CD14-positive monocyte (primary cell): ENCODE measurements at regions not wholly inside any gene's neighbourhood (a gene's known extent, or its start where the extent isn't known, plus 50 kb on each side); places are given as distances from the start of the nearest gene placed in this dataset.

ENCODE experiments used
- DNase-seq, 3 donors: peaks; one replicate each; pipeline ENCODE4 v3.0.0-alpha.2; 2011 to 2022
- H2AFZ ChIP-seq: 2 replicates; pipeline ENCODE4 v1.6.0; 2012; ENCODE audit warnings: mild to moderate bottlenecking, low read depth, low read length, inconsistent platforms; ENCODE audit not compliant: insufficient read depth, poor library complexity, severe bottlenecking
- H3K27ac ChIP-seq, 2 donors: 1 replicate in 1 of 2; 2 replicates in 1 of 2; pipeline ENCODE4 v1.5.1; 2012 to 2013; ENCODE audit warnings: low read length in 2 of 2, control low read depth in 1 of 2, inconsistent platforms in 1 of 2, low read depth in 1 of 2, mild to moderate bottlenecking in 1 of 2
- H3K27me3 ChIP-seq, 2 donors: one replicate each; pipeline versions ENCODE4 v1.6.0 to v1.6.1; 2011 to 2013; ENCODE audit warnings: low read length in 2 of 2; ENCODE audit not compliant: control insufficient read depth in 2 of 2, insufficient read depth in 2 of 2
- H3K36me3 ChIP-seq, 2 donors: replicated peaks in 1 of 2; 1 replicate in 1 of 2; 2 replicates in 1 of 2; pipeline versions ENCODE4 v1.5.1 to v1.6.1; 2012 to 2013; ENCODE audit warnings: low read length in 2 of 2, control low read depth in 1 of 2, inconsistent platforms in 1 of 2, mild to moderate bottlenecking in 1 of 2; ENCODE audit not compliant: insufficient read depth in 2 of 2, control insufficient read depth in 1 of 2
- H3K4me1 ChIP-seq, 2 donors: 1 replicate in 1 of 2; 2 replicates in 1 of 2; pipeline versions ENCODE4 v1.5.1 to v1.6.1; 2012 to 2013; ENCODE audit warnings: low read length in 2 of 2, control low read depth in 1 of 2, inconsistent platforms in 1 of 2, mild to moderate bottlenecking in 1 of 2, moderate library complexity in 1 of 2; ENCODE audit not compliant: insufficient read depth in 2 of 2, control insufficient read depth in 1 of 2
- H3K4me2 ChIP-seq: replicated peaks from 2 replicates; pipeline ENCODE3; 2012; ENCODE audit warnings: low read length, moderate library complexity, mild to moderate bottlenecking; ENCODE audit not compliant: poor library complexity, severe bottlenecking; ENCODE audit errors: extremely low read depth
- H3K4me3 ChIP-seq, 3 experiments: fragments of 200-600 bp in 1 of 3; sonication (generic) in 1 of 3; replicated peaks in 1 of 3; 1 replicate in 2 of 3; 2 replicates in 1 of 3; pipeline ENCODE4 v1.5.1; 2011 to 2013; ENCODE audit warnings: low read length in 3 of 3, mild to moderate bottlenecking in 3 of 3, control low read depth in 2 of 3, low read depth in 2 of 3, inconsistent platforms in 1 of 3, moderate library complexity in 1 of 3
- H3K79me2 ChIP-seq: 2 replicates; pipeline ENCODE4 v1.6.0; 2012; ENCODE audit warnings: mild to moderate bottlenecking, control low read depth, inconsistent platforms, low read length, moderate library complexity; ENCODE audit not compliant: insufficient read depth
- H3K9ac ChIP-seq: 2 replicates; pipeline ENCODE4 v1.6.0; 2017; ENCODE audit warnings: low read length, mild to moderate bottlenecking; ENCODE audit not compliant: insufficient read depth, poor library complexity, severe bottlenecking
- H3K9me3 ChIP-seq, 2 donors: replicated peaks in 1 of 2; 1 replicate in 1 of 2; 2 replicates in 1 of 2; pipeline versions ENCODE4 v1.5.1 to v1.6.1; 2012 to 2013; ENCODE audit warnings: low read length in 2 of 2, control low read depth in 1 of 2; ENCODE audit not compliant: control insufficient read depth in 1 of 2, insufficient read depth in 1 of 2
- H4K20me1 ChIP-seq: 2 replicates; pipeline ENCODE4 v1.6.0; 2012; ENCODE audit warnings: mild to moderate bottlenecking, low read length, control low read depth, moderate library complexity; ENCODE audit not compliant: insufficient read depth
- H3K27ac Mint-ChIP-seq, 7 donors: one replicate each; pipeline ENCODE4 v1.8.0; 2020; ENCODE audit warnings: mild to moderate bottlenecking in 7 of 7, mixed read lengths in 7 of 7, moderate library complexity in 6 of 7, inconsistent platforms in 2 of 7
- H3K27me3 Mint-ChIP-seq, 3 donors: one replicate each; pipeline ENCODE4 v1.8.0; 2021 to 2022; ENCODE audit warnings: low read depth in 3 of 3, mild to moderate bottlenecking in 3 of 3, mixed read lengths in 3 of 3, moderate library complexity in 3 of 3, inconsistent platforms in 1 of 3
- H3K36me3 Mint-ChIP-seq, 2 donors: one replicate each; pipeline ENCODE4 v1.8.0; 2020; ENCODE audit warnings: mixed read lengths in 2 of 2, inconsistent platforms in 1 of 2, mild to moderate bottlenecking in 1 of 2
- H3K4me1 Mint-ChIP-seq: one replicate; pipeline ENCODE4 v1.8.0; 2020; ENCODE audit warnings: mild to moderate bottlenecking, mixed read lengths
- H3K4me3 Mint-ChIP-seq, 2 donors: one replicate each; pipeline ENCODE4 v1.8.0; 2020; ENCODE audit warnings: mild to moderate bottlenecking in 2 of 2, mixed read lengths in 2 of 2, moderate library complexity in 1 of 2
- H3K9me3 Mint-ChIP-seq, 7 donors: one replicate each; pipeline ENCODE4 v1.8.0; 2020 to 2022; ENCODE audit warnings: mixed read lengths in 7 of 7, mild to moderate bottlenecking in 6 of 7, moderate library complexity in 6 of 7, inconsistent platforms in 2 of 7
- CTCF ChIP-seq: fragments of 200-600 bp; IDR thresholded peaks from one replicate; pipeline ENCODE4 v1.8.0; 2022; ENCODE audit warnings: antibody characterized with exemption, mild to moderate bottlenecking
- WGBS: methylation state at CpG from one replicate; pipeline ENCODE4 v1.1.5; 2013; ENCODE audit warnings: missing lambda C conversion rate; ENCODE audit not compliant: insufficient coverage; 5-methylcytosine and 5-hydroxymethylcytosine counted together
- intact Hi-C, 2 donors: fragments of 100-400 bp; cut with micrococcal nuclease; formaldehyde crosslinking; loops; one replicate each; pipeline versions ENCODE4 v1.15.0 to v1.15.1; 2023

GRCh38 chr17:79316805-79317204 lies 242.2 kb downstream of the ENGASE start:
- peaks cover 0 to 3% (median 0%) of the 10 kb centered on the region in 7 donors for H3K9me3 Mint-ChIP-seq
- H3K4me1 Mint-ChIP-seq, result no peaks in the 10 kb centered on the region
- WGBS, result 57% methylated on average over 4 of the region's 6 CpGs
- H3K36me3 Mint-ChIP-seq, result no peaks in the 10 kb centered on the region
- H3K4me2 ChIP-seq, result no peak overlapping the region
- no peaks in the 10 kb centered on the region for H3K36me3 ChIP-seq
- no peaks in the 10 kb centered on the region for H3K9me3 ChIP-seq
- H3K4me3 ChIP-seq, result no peak overlapping the region
- H3K9ac ChIP-seq, result no peak overlapping the region
- no peaks in the 10 kb centered on the region for H4K20me1 ChIP-seq
- H3K27me3 Mint-ChIP-seq, result peaks cover 15 to 39% (median 37%) of the 10 kb centered on the region in 3 donors
- H3K27me3 ChIP-seq, result peaks cover 0 to 12% of the 10 kb centered on the region in 2 donors
- intact Hi-C loops, result no loop called here
- no peak for DNase-seq
- no peaks in the 10 kb centered on the region for H3K79me2 ChIP-seq
- no peak overlapping the region for H3K27ac ChIP-seq
- no peak overlapping the region for H2AFZ ChIP-seq
- peak overlapping the region in 1 of 2 donors; percentile 5 for H3K4me3 Mint-ChIP-seq
- no peaks in the 10 kb centered on the region for H3K4me1 ChIP-seq
- no peak overlapping the region for H3K27ac Mint-ChIP-seq
- TF ChIP-seq CTCF, result no peak

- Histone ChIP-seq H2AFZ (no peak overlapping the region), H3K79me2 (no peaks in the 10 kb centered on the region), H3K9ac (no peak overlapping the region), H3K27me3 (peaks cover 0 to 12% of the 10 kb centered on the region in 2 donors), H3K4me2 (no peak overlapping the region), H3K27ac (no peak overlapping the region), H3K4me1 (no peaks in the 10 kb centered on the region), H4K20me1 (no peaks in the 10 kb centered on the region), H3K9me3 (no peaks in the 10 kb centered on the region), H3K4me3 (no peak overlapping the region), H3K36me3 (no peaks in the 10 kb centered on the region)
- peak overlapping the region in 1 of 2 donors; percentile 23 for H3K4me3 Mint-ChIP-seq
- intact Hi-C loops, result no loop called here
- 24% methylated on average over 18 of the region's 30 CpGs for WGBS
- no peaks in the 10 kb centered on the region for H3K4me1 Mint-ChIP-seq
- H3K27me3 Mint-ChIP-seq, result peaks cover 18 to 41% (median 40%) of the 10 kb centered on the region in 3 donors
- DNase-seq, result no peak
- H3K9me3 Mint-ChIP-seq, result peaks cover 0 to 3% (median 0%) of the 10 kb centered on the region in 7 donors
- no peak for TF ChIP-seq CTCF
- H3K27ac Mint-ChIP-seq, result no peak overlapping the region
- H3K36me3 Mint-ChIP-seq, result no peaks in the 10 kb centered on the region
These were observed 240.9 kb downstream of the ENGASE start for GRCh38 chr17:79315358-79316105.
